ENCODE measurements at regions not wholly inside any gene's neighbourhood (a gene's known extent, or its start where the extent isn't known, plus 50 kb on each side); places are given as distances from the start of the nearest gene placed in this dataset.

DNA sequence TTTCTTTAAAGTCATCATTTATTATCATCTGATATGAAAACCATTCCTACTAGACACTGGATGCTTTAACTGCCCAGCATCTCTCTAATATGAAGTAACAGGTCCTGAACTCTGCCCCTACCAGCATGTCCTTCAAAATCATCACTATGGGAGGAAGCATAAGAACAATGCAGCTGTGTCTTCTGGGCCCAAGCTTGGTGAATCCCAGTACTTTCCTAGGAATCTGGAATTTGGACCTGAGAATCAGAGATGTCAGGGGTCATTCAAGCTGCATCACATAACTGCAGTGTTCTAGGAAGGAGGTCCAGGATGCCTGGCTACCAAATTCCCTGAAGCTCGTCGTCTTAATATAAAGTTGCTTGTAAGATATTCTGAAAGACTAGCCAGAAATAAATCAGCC, 182.7 kb downstream of the AHR start:
- TF ChIP-seq, protein P1, sequence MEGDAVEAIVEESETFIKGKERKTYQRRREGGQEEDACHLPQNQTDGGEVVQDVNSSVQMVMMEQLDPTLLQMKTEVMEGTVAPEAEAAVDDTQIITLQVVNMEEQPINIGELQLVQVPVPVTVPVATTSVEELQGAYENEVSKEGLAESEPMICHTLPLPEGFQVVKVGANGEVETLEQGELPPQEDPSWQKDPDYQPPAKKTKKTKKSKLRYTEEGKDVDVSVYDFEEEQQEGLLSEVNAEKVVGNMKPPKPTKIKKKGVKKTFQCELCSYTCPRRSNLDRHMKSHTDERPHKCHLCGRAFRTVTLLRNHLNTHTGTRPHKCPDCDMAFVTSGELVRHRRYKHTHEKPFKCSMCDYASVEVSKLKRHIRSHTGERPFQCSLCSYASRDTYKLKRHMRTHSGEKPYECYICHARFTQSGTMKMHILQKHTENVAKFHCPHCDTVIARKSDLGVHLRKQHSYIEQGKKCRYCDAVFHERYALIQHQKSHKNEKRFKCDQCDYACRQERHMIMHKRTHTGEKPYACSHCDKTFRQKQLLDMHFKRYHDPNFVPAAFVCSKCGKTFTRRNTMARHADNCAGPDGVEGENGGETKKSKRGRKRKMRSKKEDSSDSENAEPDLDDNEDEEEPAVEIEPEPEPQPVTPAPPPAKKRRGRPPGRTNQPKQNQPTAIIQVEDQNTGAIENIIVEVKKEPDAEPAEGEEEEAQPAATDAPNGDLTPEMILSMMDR (IDR thresholded peaks at IDR 0.05), result no peak
- TF ChIP-seq POLR2A (IDR thresholded peaks at IDR 0.05), result no peak
- no peak for TF ChIP-seq POLR2AphosphoS5 (IDR thresholded peaks at IDR 0.05; ENCODE audit: insufficient read depth in 1 of 2, low read depth in 1 of 2)

All from vagina (tissue), 2 donors.